Mesenchymal stem cell (in vitro differentiated cells and primary cell): ENCODE measurements at regions not wholly inside any gene's neighbourhood (a gene's known extent, or its start where the extent isn't known, plus 50 kb on each side); places are given as distances from the start of the nearest gene placed in this dataset.

Experiments
- DNase-seq: peaks from one replicate; pipeline ENCODE4 v3.0.0-alpha.2; 2013
- H2AFZ ChIP-seq: one replicate; pipeline ENCODE4 v1.6.1; 2013; ENCODE audit warnings: low read depth, mild to moderate bottlenecking, control low read depth, inconsistent platforms, low read length, moderate library complexity
- H2AK5ac ChIP-seq: 2 replicates; pipeline ENCODE4 v1.6.1; 2013; ENCODE audit warnings: low read length, moderate library complexity, mild to moderate bottlenecking, inconsistent platforms; ENCODE audit not compliant: severe bottlenecking
- H2BK120ac ChIP-seq: one replicate; pipeline ENCODE4 v1.6.1; 2013; ENCODE audit warnings: low read depth, mild to moderate bottlenecking, inconsistent platforms, low read length, moderate library complexity
- H2BK12ac ChIP-seq, 2 experiments: one replicate each; pipeline ENCODE4 v1.6.1; 2013; ENCODE audit warnings: inconsistent platforms in 2 of 2, low read length in 2 of 2, mild to moderate bottlenecking in 2 of 2, moderate library complexity in 2 of 2, control low read depth in 1 of 2
- H2BK15ac ChIP-seq: one replicate; pipeline ENCODE4 v1.6.1; 2013; ENCODE audit warnings: mild to moderate bottlenecking, low read depth, inconsistent platforms; ENCODE audit not compliant: poor library complexity, severe bottlenecking
- H2BK5ac ChIP-seq: 2 replicates; pipeline ENCODE4 v1.6.1; 2013; ENCODE audit warnings: low read depth, mild to moderate bottlenecking, low read length, control low read depth, inconsistent platforms; ENCODE audit not compliant: poor library complexity, severe bottlenecking
- H3K14ac ChIP-seq, 2 experiments: one replicate each; pipeline ENCODE4 v1.6.1; 2013; ENCODE audit warnings: inconsistent platforms in 2 of 2, low read length in 2 of 2, control low read depth in 1 of 2, mild to moderate bottlenecking in 1 of 2, moderate library complexity in 1 of 2
- H3K18ac ChIP-seq, 2 experiments: one replicate each; pipeline ENCODE4 v1.6.1; 2013; ENCODE audit warnings: inconsistent platforms in 2 of 2, low read length in 2 of 2, control low read depth in 1 of 2, low read depth in 1 of 2, mild to moderate bottlenecking in 1 of 2
- H3K23ac ChIP-seq, 2 experiments: one replicate each; pipeline ENCODE4 v1.6.1; 2013; ENCODE audit warnings: inconsistent platforms in 2 of 2, low read length in 2 of 2, mild to moderate bottlenecking in 2 of 2, moderate library complexity in 2 of 2, control low read depth in 1 of 2
- H3K27ac ChIP-seq: 2 replicates; pipeline ENCODE4 v1.5.1; 2013; ENCODE audit warnings: mild to moderate bottlenecking, moderate library complexity, low read length, control low read depth, inconsistent platforms; ENCODE audit not compliant: poor library complexity, severe bottlenecking
- H3K27me3 ChIP-seq, 2 experiments: 2 replicates each; pipeline versions ENCODE4 v1.6.1 to v1.7.0; 2013; ENCODE audit warnings: low read length in 2 of 2, mild to moderate bottlenecking in 2 of 2, moderate library complexity in 2 of 2, control low read depth in 1 of 2, inconsistent platforms in 1 of 2; ENCODE audit not compliant: control insufficient read depth in 1 of 2, insufficient read depth in 1 of 2
- H3K36me3 ChIP-seq, 2 experiments: 2 replicates each; pipeline versions ENCODE4 v1.6.1 to v1.7.0; 2013; ENCODE audit warnings: low read length in 2 of 2, control low read depth in 1 of 2, inconsistent platforms in 1 of 2, low read depth in 1 of 2, mild to moderate bottlenecking in 1 of 2; ENCODE audit not compliant: insufficient read depth in 2 of 2, control insufficient read depth in 1 of 2
- H3K4ac ChIP-seq, 2 experiments: one replicate each; pipeline ENCODE4 v1.6.1; 2013; ENCODE audit warnings: inconsistent platforms in 2 of 2, low read length in 2 of 2, mild to moderate bottlenecking in 2 of 2, moderate library complexity in 2 of 2, control low read depth in 1 of 2, low read depth in 1 of 2
- H3K4me1 ChIP-seq: 2 replicates; pipeline ENCODE4 v1.6.1; 2013; ENCODE audit warnings: low read depth, low read length, control low read depth; ENCODE audit not compliant: control insufficient read depth, insufficient read depth
- H3K4me2 ChIP-seq: 2 replicates; pipeline ENCODE4 v1.6.1; 2013; ENCODE audit warnings: low read length, mild to moderate bottlenecking, inconsistent platforms; ENCODE audit not compliant: poor library complexity, severe bottlenecking
- H3K4me3 ChIP-seq, 2 experiments: 2 replicates each; pipeline versions ENCODE4 v1.5.1 to v1.7.0; 2013; ENCODE audit warnings: low read length in 2 of 2, mild to moderate bottlenecking in 2 of 2, control low read depth in 1 of 2, low read depth in 1 of 2; ENCODE audit not compliant: insufficient read depth in 1 of 2
- H3K79me1 ChIP-seq: replicated peaks from 2 replicates; pipeline ENCODE4 v1.6.1; 2013; ENCODE audit warnings: mild to moderate bottlenecking, control low read depth, low read length, inconsistent platforms; ENCODE audit not compliant: poor library complexity, severe bottlenecking
- H3K9ac ChIP-seq: 2 replicates; pipeline ENCODE4 v1.7.0; 2013; ENCODE audit warnings: mild to moderate bottlenecking, low read length, moderate library complexity
- H3K9me3 ChIP-seq: 2 replicates; pipeline ENCODE4 v1.7.0; 2013; ENCODE audit warnings: mild to moderate bottlenecking, low read length; ENCODE audit not compliant: control insufficient read depth
- H4K8ac ChIP-seq: one replicate; pipeline ENCODE4 v1.6.1; 2013; ENCODE audit warnings: inconsistent platforms, mild to moderate bottlenecking, low read length, moderate library complexity
- H4K91ac ChIP-seq: one replicate; pipeline ENCODE4 v1.6.1; 2013; ENCODE audit warnings: mild to moderate bottlenecking, low read length, inconsistent platforms
- WGBS: methylation state at CpG from one replicate; pipeline ENCODE4 v1.1.7; 2013; ENCODE audit warnings: mixed read lengths; 5-methylcytosine and 5-hydroxymethylcytosine counted together

GRCh38 chr2:65863713-65864112 lies 431.3 kb upstream of the SPRED2 start:
- H3K79me1 ChIP-seq = no peaks in the 10 kb centered on the region
- H2BK5ac ChIP-seq = no peak overlapping the region
- H3K4me3 ChIP-seq = no peak overlapping the region
- no peak overlapping the region for H3K14ac ChIP-seq
- H2AFZ ChIP-seq = no peak overlapping the region
- H4K91ac ChIP-seq = no peak overlapping the region
- H3K27ac ChIP-seq = no peak overlapping the region
- no peaks in the 10 kb centered on the region for H3K36me3 ChIP-seq
- H2BK120ac ChIP-seq = no peak overlapping the region
- H2BK15ac ChIP-seq = no peak overlapping the region
- no peak overlapping the region for H3K4me2 ChIP-seq
- H2AK5ac ChIP-seq = no peak overlapping the region
- H3K9ac ChIP-seq = no peak overlapping the region
- H3K18ac ChIP-seq = no peak overlapping the region
- H3K9me3 ChIP-seq = no peaks in the 10 kb centered on the region
- no peak overlapping the region for H3K4ac ChIP-seq
- H3K27me3 ChIP-seq = peaks cover 0 to 9% of the 10 kb centered on the region in 2 experiments
- no peak overlapping the region for H3K23ac ChIP-seq
- DNase-seq = no peak
- no peak overlapping the region for H2BK12ac ChIP-seq
- no peaks in the 10 kb centered on the region for H3K4me1 ChIP-seq
- H4K8ac ChIP-seq = no peak overlapping the region

GRCh38 chr2:65856928-65857327 lies 424.5 kb upstream of the SPRED2 start:
- no peak for DNase-seq
- Histone ChIP-seq H2AK5ac (no peak overlapping the region), H4K91ac (no peak overlapping the region), H3K9ac (no peak overlapping the region), H3K4me1 (no peaks in the 10 kb centered on the region), H2BK15ac (no peak overlapping the region), H3K27me3 (peaks cover 0 to 7% of the 10 kb centered on the region in 2 experiments), H3K9me3 (no peaks in the 10 kb centered on the region), H2BK5ac (no peak overlapping the region), H2BK120ac (no peak overlapping the region), H3K18ac (no peak overlapping the region), H2BK12ac (no peak overlapping the region), H4K8ac (no peak overlapping the region), H3K36me3 (no peaks in the 10 kb centered on the region), H3K23ac (no peak overlapping the region), H3K4ac (no peak overlapping the region), H2AFZ (no peak overlapping the region), H3K4me2 (no peak overlapping the region), H3K4me3 (no peak overlapping the region), H3K79me1 (no peaks in the 10 kb centered on the region), H3K27ac (no peak overlapping the region), H3K14ac (no peak overlapping the region)
- 92% methylated on average over 2 of the region's 3 CpGs for WGBS

- DNase-seq = no peak
- peak overlapping the region; percentile 1 for H4K91ac ChIP-seq
- H2BK5ac ChIP-seq = no peak overlapping the region
- no peak overlapping the region for H3K4ac ChIP-seq
- no peaks in the 10 kb centered on the region for H3K9me3 ChIP-seq
- no peak overlapping the region for H2BK15ac ChIP-seq
- no peak overlapping the region for H3K23ac ChIP-seq
- no peak overlapping the region for H3K4me2 ChIP-seq
- H2AFZ ChIP-seq = no peak overlapping the region
- H3K27ac ChIP-seq = no peak overlapping the region
- H3K36me3 ChIP-seq = no peaks in the 10 kb centered on the region
- no peak overlapping the region for H4K8ac ChIP-seq
- no peaks in the 10 kb centered on the region for H3K4me1 ChIP-seq
- H3K9ac ChIP-seq = no peak overlapping the region
- no peak overlapping the region for H3K4me3 ChIP-seq
- H3K14ac ChIP-seq = peak overlapping the region in 1 of 2 experiments; percentile 71
- H3K27me3 ChIP-seq = peaks cover 0 to 7% of the 10 kb centered on the region in 2 experiments
- no peaks in the 10 kb centered on the region for H3K79me1 ChIP-seq
- H2BK12ac ChIP-seq = no peak overlapping the region
- H3K18ac ChIP-seq = no peak overlapping the region
- H2BK120ac ChIP-seq = no peak overlapping the region
- no peak overlapping the region for H2AK5ac ChIP-seq
These were observed 424.0 kb upstream of the SPRED2 start for GRCh38 chr2:65856423-65856822.

GRCh38 chr2:65850695-65851094 lies 418.3 kb upstream of the SPRED2 start:
- H4K8ac ChIP-seq = no peak overlapping the region
- H2BK12ac ChIP-seq = no peak overlapping the region
- H3K27me3 ChIP-seq = peaks cover 4 to 6% of the 10 kb centered on the region in 2 experiments
- DNase-seq = no peak
- H3K4me1 ChIP-seq = no peaks in the 10 kb centered on the region
- H4K91ac ChIP-seq = no peak overlapping the region
- H3K36me3 ChIP-seq = no peaks in the 10 kb centered on the region
- H3K27ac ChIP-seq = no peak overlapping the region
- no peak overlapping the region for H3K9ac ChIP-seq
- H3K9me3 ChIP-seq = no peaks in the 10 kb centered on the region
- no peaks in the 10 kb centered on the region for H3K79me1 ChIP-seq
- H2BK15ac ChIP-seq = no peak overlapping the region
- H2BK5ac ChIP-seq = no peak overlapping the region
- H2AFZ ChIP-seq = no peak overlapping the region
- H2AK5ac ChIP-seq = no peak overlapping the region
- H3K14ac ChIP-seq = no peak overlapping the region
- no peak overlapping the region for H2BK120ac ChIP-seq
- H3K4me3 ChIP-seq = no peak overlapping the region
- H3K18ac ChIP-seq = no peak overlapping the region
- no peak overlapping the region for H3K4me2 ChIP-seq
- H3K4ac ChIP-seq = no peak overlapping the region
- H3K23ac ChIP-seq = no peak overlapping the region
